ENCODE measurements at regions not wholly inside any gene's neighbourhood (a gene's known extent, or its start where the extent isn't known, plus 50 kb on each side); places are given as distances from the start of the nearest gene placed in this dataset.

DNA sequence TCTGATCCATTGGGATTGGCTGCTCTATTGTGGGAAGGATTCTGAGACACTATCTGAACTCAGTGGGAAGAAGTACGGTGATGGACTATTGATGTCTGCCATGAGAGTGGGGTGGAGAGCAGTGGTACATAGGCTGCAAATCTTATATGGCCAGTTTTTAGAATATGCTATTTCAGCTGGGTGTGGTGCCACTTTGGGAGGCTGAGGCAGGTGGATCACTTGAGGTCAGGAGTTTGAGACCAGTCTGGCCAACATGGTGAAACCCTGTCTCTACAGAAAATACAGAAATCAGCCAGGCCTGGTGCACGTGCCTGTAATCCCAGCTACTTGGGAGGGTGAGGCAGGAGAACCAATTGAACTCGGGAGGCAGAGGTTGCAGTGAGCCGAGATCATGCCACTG is 505.9 kb downstream of the MED13L start:
- RAD21 ChIA-PET (ENCODE audit: low non-redundant PET in 1 of 2, low total read pairs in 2 of 2, uncharacterized antibody in 2 of 2, unreplicated experiment in 2 of 2): no interaction called here
- intact Hi-C loops (cut with micrococcal nuclease): loop anchor here (5.0 kb wide), 2 partner anchors 1089 to 1109 kb away; partner anchors contain the start of gene TBX3
- DNase-seq (ENCODE audit: low read depth, low spot score) (no peak), ATAC-seq (no peak)
- Histone ChIP-seq H3K4me2 (ENCODE audit: low read length) (no peak overlapping the region), H3K79me2 (ENCODE audit: insufficient read depth, low read length) (no peaks in the 10 kb centered on the region), H3K27ac (ENCODE audit: low read depth, low read length) (no peak overlapping the region), H3K9me3 (ENCODE audit: control insufficient read depth in 1 of 2, insufficient read depth in 1 of 2, low read depth in 1 of 2, low read length in 2 of 2) (no peaks in the 10 kb centered on the region), H3K27me3 (ENCODE audit: insufficient read depth, low read length) (no peaks in the 10 kb centered on the region), H4K20me1 (ENCODE audit: insufficient read depth) (no peaks in the 10 kb centered on the region), H2AFZ (ENCODE audit: low read depth, low read length, poor library complexity, severe bottlenecking) (no peak overlapping the region), H3K9ac (ENCODE audit: low read length) (no peak overlapping the region), H3K4me3 (replicated peaks in 1 of 2; ENCODE audit: low read depth in 1 of 2, low read length in 2 of 2) (no peak overlapping the region), H3K4me1 (ENCODE audit: control insufficient read depth in 1 of 2, insufficient read depth in 2 of 2, low read length in 2 of 2) (peaks cover 8 to 29% of the 10 kb centered on the region in 2 experiments), H3K9me2 (ENCODE audit: insufficient read depth) (no peaks in the 10 kb centered on the region), H3K36me3 (ENCODE audit: control insufficient read depth in 1 of 2, insufficient read depth in 2 of 2, low read length in 2 of 2) (no peaks in the 10 kb centered on the region)
- POLR2A ChIA-PET: no interaction called here
- no TSS peak for BruUV-seq (replicated peaks)
- CTCF ChIA-PET: interaction anchor here (1.1 kb wide), 2 partner anchors 1087 to 1103 kb away, joined by 3 read pairs; partner anchors contain the start of gene TBX3
- TF ChIP-seq POLR2AphosphoS5 (IDR thresholded peaks at IDR 0.05; ENCODE audit: low read depth, low read length) (no peak), EZH2phosphoT487 (IDR thresholded peaks at IDR 0.05; ENCODE audit: borderline replicate concordance) (no peak), ZNF274 (IDR thresholded peaks at IDR 0.05; ENCODE audit: low read depth, low read length) (no peak), EZH2 (IDR thresholded peaks at IDR 0.05) (no peak), RAD21 (IDR thresholded peaks at IDR 0.05; ENCODE audit: low read depth) (no peak), POLR2A (IDR thresholded peaks at IDR 0.05; ENCODE audit: borderline replicate concordance, extremely low read depth, insufficient read depth, insufficient read length) (no peak), ZFX (IDR thresholded peaks at IDR 0.05) (no peak), FOSL1 (IDR thresholded peaks at IDR 0.05; ENCODE audit: low read depth) (no peak)
- TF ChIP-seq, protein P1, sequence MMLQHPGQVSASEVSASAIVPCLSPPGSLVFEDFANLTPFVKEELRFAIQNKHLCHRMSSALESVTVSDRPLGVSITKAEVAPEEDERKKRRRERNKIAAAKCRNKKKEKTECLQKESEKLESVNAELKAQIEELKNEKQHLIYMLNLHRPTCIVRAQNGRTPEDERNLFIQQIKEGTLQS (IDR thresholded peaks at IDR 0.05): no peak

GRCh38 chr12:115771065-115771464 is 506.4 kb downstream of the MED13L start:
- ChIA-PET CTCF (interaction anchor here (1.1 kb wide), 2 partner anchors 1087 to 1103 kb away, joined by 3 read pairs; partner anchors contain the start of gene TBX3), POLR2A (no interaction called here), RAD21 (ENCODE audit: low non-redundant PET in 1 of 2, low total read pairs in 2 of 2, uncharacterized antibody in 2 of 2, unreplicated experiment in 2 of 2) (no interaction called here)
- H3K4me1 ChIP-seq (ENCODE audit: control insufficient read depth in 1 of 2, insufficient read depth in 2 of 2, low read length in 2 of 2): peaks cover 8 to 29% of the 10 kb centered on the region in 2 experiments
- intact Hi-C loops (cut with micrococcal nuclease): loop anchor here (5.0 kb wide), 2 partner anchors 1089 to 1109 kb away; partner anchors contain the start of gene TBX3
- peak; percentile 61 for ATAC-seq
- no peak overlapping the region for H3K4me2 ChIP-seq (ENCODE audit: low read length)
- H3K9me2 ChIP-seq (ENCODE audit: insufficient read depth): no peaks in the 10 kb centered on the region
- H3K36me3 ChIP-seq (ENCODE audit: control insufficient read depth in 1 of 2, insufficient read depth in 2 of 2, low read length in 2 of 2): no peaks in the 10 kb centered on the region
- H4K20me1 ChIP-seq (ENCODE audit: insufficient read depth): no peaks in the 10 kb centered on the region
- no peaks in the 10 kb centered on the region for H3K27me3 ChIP-seq (ENCODE audit: insufficient read depth, low read length)
- no peak overlapping the region for H2AFZ ChIP-seq (ENCODE audit: low read depth, low read length, poor library complexity, severe bottlenecking)
- DNase-seq (ENCODE audit: low read depth, low spot score): peak; percentile 13
- no peaks in the 10 kb centered on the region for H3K79me2 ChIP-seq (ENCODE audit: insufficient read depth, low read length)
- no peak overlapping the region for H3K27ac ChIP-seq (ENCODE audit: low read depth, low read length)
- H3K9me3 ChIP-seq (ENCODE audit: control insufficient read depth in 1 of 2, insufficient read depth in 1 of 2, low read depth in 1 of 2, low read length in 2 of 2): no peaks in the 10 kb centered on the region
- no TSS peak for BruUV-seq (replicated peaks)
- no peak overlapping the region for H3K4me3 ChIP-seq (replicated peaks in 1 of 2; ENCODE audit: low read depth in 1 of 2, low read length in 2 of 2)
- H3K9ac ChIP-seq (ENCODE audit: low read length): no peak overlapping the region
- TF ChIP-seq JUND (IDR thresholded peaks at IDR 0.05): no peak
- no peak for TF ChIP-seq SP1 (IDR thresholded peaks at IDR 0.05; ENCODE audit: low read depth)
- TF ChIP-seq ELF1 (IDR thresholded peaks at IDR 0.05; ENCODE audit: borderline replicate concordance, low read depth): no peak
- no peak for TF ChIP-seq ZFX (IDR thresholded peaks at IDR 0.05)
- TF ChIP-seq CTCF (IDR thresholded peaks at IDR 0.05 in 2 of 3, conservative IDR thresholded peaks at IDR 0.05 in 1 of 3; ENCODE audit: borderline replicate concordance in 1 of 3, insufficient read depth in 1 of 3, low read depth in 2 of 3, low read length in 2 of 3): peak; percentile 23 to 27 (median 27); a peak in 4 of 6 replicates
- TF ChIP-seq, protein P2, sequence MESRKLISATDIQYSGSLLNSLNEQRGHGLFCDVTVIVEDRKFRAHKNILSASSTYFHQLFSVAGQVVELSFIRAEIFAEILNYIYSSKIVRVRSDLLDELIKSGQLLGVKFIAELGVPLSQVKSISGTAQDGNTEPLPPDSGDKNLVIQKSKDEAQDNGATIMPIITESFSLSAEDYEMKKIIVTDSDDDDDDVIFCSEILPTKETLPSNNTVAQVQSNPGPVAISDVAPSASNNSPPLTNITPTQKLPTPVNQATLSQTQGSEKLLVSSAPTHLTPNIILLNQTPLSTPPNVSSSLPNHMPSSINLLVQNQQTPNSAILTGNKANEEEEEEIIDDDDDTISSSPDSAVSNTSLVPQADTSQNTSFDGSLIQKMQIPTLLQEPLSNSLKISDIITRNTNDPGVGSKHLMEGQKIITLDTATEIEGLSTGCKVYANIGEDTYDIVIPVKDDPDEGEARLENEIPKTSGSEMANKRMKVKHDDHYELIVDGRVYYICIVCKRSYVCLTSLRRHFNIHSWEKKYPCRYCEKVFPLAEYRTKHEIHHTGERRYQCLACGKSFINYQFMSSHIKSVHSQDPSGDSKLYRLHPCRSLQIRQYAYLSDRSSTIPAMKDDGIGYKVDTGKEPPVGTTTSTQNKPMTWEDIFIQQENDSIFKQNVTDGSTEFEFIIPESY (IDR thresholded peaks at IDR 0.05; ENCODE audit: extremely low read depth, insufficient replicate concordance, low read length): no peak
- peak; percentile 61 for TF ChIP-seq RAD21 (IDR thresholded peaks at IDR 0.05; ENCODE audit: low read depth)
- no peak for TF ChIP-seq MAX (IDR thresholded peaks at IDR 0.05)
- TF ChIP-seq EZH2phosphoT487 (IDR thresholded peaks at IDR 0.05; ENCODE audit: borderline replicate concordance): no peak
- no peak for TF ChIP-seq EGR1 (IDR thresholded peaks at IDR 0.05; ENCODE audit: low read depth)
- TF ChIP-seq CEBPB (IDR thresholded peaks at IDR 0.05; ENCODE audit: low read depth): no peak
- no peak for TF ChIP-seq POLR2AphosphoS5 (IDR thresholded peaks at IDR 0.05; ENCODE audit: low read depth, low read length)
- no peak for TF ChIP-seq POLR2A (IDR thresholded peaks at IDR 0.05; ENCODE audit: borderline replicate concordance, extremely low read depth, insufficient read depth, insufficient read length)

All from HCT116 (cell line).